ENCODE measurements at regions not wholly inside any gene's neighbourhood (a gene's known extent, or its start where the extent isn't known, plus 50 kb on each side); places are given as distances from the start of the nearest gene placed in this dataset.
A peak's percentile ranks its signal among the peaks of the same experiment; 100 is the strongest.
"Not testable (repeated sequence)": the region's sequence is repeated elsewhere in the genome, so short reads cannot be mapped to it uniquely, and the experiment has no call there.

- DNase-seq: no peak
- peaks cover 20 to 32% of the 10 kb centered on the region in 2 donors for H3K4me1 Mint-ChIP-seq
- no peak overlapping the region for H3K4me3 Mint-ChIP-seq
- no peak for ATAC-seq (replicated peaks)
- H3K9me3 Mint-ChIP-seq: no peaks in the 10 kb centered on the region
- H3K27ac Mint-ChIP-seq: no peak overlapping the region
- H3K36me3 Mint-ChIP-seq: peaks cover 0 to 4% of the 10 kb centered on the region in 2 donors
- H3K27me3 Mint-ChIP-seq: no peaks in the 10 kb centered on the region
These were observed 87.8 kb upstream of the PRSS16 start for GRCh38 chr6:27159725-27160124.

- DNase-seq (no peak), ATAC-seq (replicated peaks) (no peak)
- Mint-ChIP-seq H3K4me1 (peaks cover 20 to 31% of the 10 kb centered on the region in 2 donors), H3K9me3 (no peaks in the 10 kb centered on the region), H3K27ac (no peak overlapping the region), H3K4me3 (no peak overlapping the region), H3K27me3 (no peaks in the 10 kb centered on the region), H3K36me3 (peaks cover 0 to 4% of the 10 kb centered on the region in 2 donors)
These were observed 86.4 kb upstream of the PRSS16 start for GRCh38 chr6:27161115-27161514.

- Mint-ChIP-seq H3K36me3 (peaks cover 0 to 4% of the 10 kb centered on the region in 2 donors), H3K27me3 (no peaks in the 10 kb centered on the region), H3K4me3 (peak overlapping the region; percentile 23 to 32), H3K4me1 (peaks cover 19 to 29% of the 10 kb centered on the region in 2 donors), H3K9me3 (no peaks in the 10 kb centered on the region), H3K27ac (peak overlapping the region; percentile 89)
- ATAC-seq (replicated peaks) (no peak), DNase-seq (no peak)
These were observed 85.9 kb upstream of the PRSS16 start for GRCh38 chr6:27161603-27161945.

- Mint-ChIP-seq H3K4me1 (peaks cover 14 to 24% of the 10 kb centered on the region in 2 donors), H3K27ac (peak overlapping the region; percentile 89), H3K4me3 (peak overlapping the region; percentile 23 to 32), H3K36me3 (peaks cover 0 to 4% of the 10 kb centered on the region in 2 donors), H3K27me3 (no peaks in the 10 kb centered on the region), H3K9me3 (no peaks in the 10 kb centered on the region)
- DNase-seq (no peak), ATAC-seq (replicated peaks) (no peak)
These were observed 85.4 kb upstream of the PRSS16 start for GRCh38 chr6:27161946-27162603.

GRCh38 chr6:27163834-27164233, 83.7 kb upstream of the PRSS16 start:
- no peaks in the 10 kb centered on the region for H3K9me3 Mint-ChIP-seq
- no peaks in the 10 kb centered on the region for H3K36me3 Mint-ChIP-seq

GRCh38 chr6:27168108-27168507, 79.4 kb upstream of the PRSS16 start:
- Mint-ChIP-seq H3K36me3 (peaks cover 0 to 6% of the 10 kb centered on the region in 2 donors), H3K27ac (no peak overlapping the region), H3K4me3 (no peak overlapping the region), H3K27me3 (peaks cover 0 to 6% of the 10 kb centered on the region in 2 donors), H3K4me1 (no peaks in the 10 kb centered on the region), H3K9me3 (peaks cover 0 to 4% of the 10 kb centered on the region in 2 donors)
- DNase-seq (no peak), ATAC-seq (replicated peaks) (no peak)

More at GRCh38 chr6:27163834-27164233, 83.7 kb upstream of the PRSS16 start:
- DNase-seq (no peak), ATAC-seq (replicated peaks) (no peak)
- H3K27me3 Mint-ChIP-seq: no peaks in the 10 kb centered on the region
- no peak overlapping the region for H3K4me3 Mint-ChIP-seq
- peaks cover 5 to 7% of the 10 kb centered on the region in 2 donors for H3K4me1 Mint-ChIP-seq
- no peak overlapping the region for H3K27ac Mint-ChIP-seq

GRCh38 chr6:27168586-27169443, 78.7 kb upstream of the PRSS16 start:
- peaks cover 0 to 6% of the 10 kb centered on the region in 2 donors for H3K27me3 Mint-ChIP-seq
- no peak for DNase-seq
- no peak overlapping the region for H3K27ac Mint-ChIP-seq

GRCh38 chr6:27172524-27173231, 74.8 kb upstream of the PRSS16 start:
- H3K27ac Mint-ChIP-seq: not testable (repeated sequence)

More at GRCh38 chr6:27168586-27169443, 78.7 kb upstream of the PRSS16 start:
- H3K4me3 Mint-ChIP-seq: no peak overlapping the region
- no peaks in the 10 kb centered on the region for H3K4me1 Mint-ChIP-seq
- H3K9me3 Mint-ChIP-seq: peaks cover 0 to 4% of the 10 kb centered on the region in 2 donors
- peaks cover 0 to 6% of the 10 kb centered on the region in 2 donors for H3K36me3 Mint-ChIP-seq
- no peak for ATAC-seq (replicated peaks)

GRCh38 chr6:27173232-27173601, 74.3 kb upstream of the PRSS16 start:
- not testable (repeated sequence) for H3K9me3 Mint-ChIP-seq; H3K4me3 Mint-ChIP-seq; DNase-seq; ATAC-seq (replicated peaks); H3K27ac Mint-ChIP-seq
- H3K27me3 Mint-ChIP-seq: peaks cover 0 to 14% of the 10 kb centered on the region in 2 donors
- peaks cover 0 to 20% of the 10 kb centered on the region in 2 donors for H3K4me1 Mint-ChIP-seq
- H3K36me3 Mint-ChIP-seq: peaks cover 4 to 17% of the 10 kb centered on the region in 2 donors

More at GRCh38 chr6:27172524-27173231, 74.8 kb upstream of the PRSS16 start:
- not testable (repeated sequence) for ATAC-seq (replicated peaks); DNase-seq; H3K4me3 Mint-ChIP-seq; H3K9me3 Mint-ChIP-seq
- Mint-ChIP-seq H3K36me3 (peaks cover 4 to 17% of the 10 kb centered on the region in 2 donors), H3K4me1 (peaks cover 0 to 15% of the 10 kb centered on the region in 2 donors), H3K27me3 (peaks cover 0 to 14% of the 10 kb centered on the region in 2 donors)

GRCh38 chr6:27174958-27175357, 72.5 kb upstream of the PRSS16 start:
- Mint-ChIP-seq H3K4me3 (no peak overlapping the region), H3K36me3 (peaks cover 4 to 17% of the 10 kb centered on the region in 2 donors), H3K9me3 (peaks cover 0 to 4% of the 10 kb centered on the region in 2 donors), H3K27ac (no peak overlapping the region), H3K4me1 (peaks cover 0 to 24% of the 10 kb centered on the region in 2 donors), H3K27me3 (peaks cover 4 to 19% of the 10 kb centered on the region in 2 donors)
- no peak for ATAC-seq (replicated peaks)
- no peak for DNase-seq

GRCh38 chr6:27176096-27176495, 71.4 kb upstream of the PRSS16 start:
- DNase-seq (no peak), ATAC-seq (replicated peaks) (no peak)
- peak overlapping the region; percentile 94 to 97 for H3K4me3 Mint-ChIP-seq
- peaks cover 4 to 22% of the 10 kb centered on the region in 2 donors for H3K27me3 Mint-ChIP-seq
- peak overlapping the region; percentile 99 for H3K27ac Mint-ChIP-seq
- H3K4me1 Mint-ChIP-seq: peaks cover 0 to 24% of the 10 kb centered on the region in 2 donors
- H3K36me3 Mint-ChIP-seq: peaks cover 4 to 11% of the 10 kb centered on the region in 2 donors
- H3K9me3 Mint-ChIP-seq: peaks cover 0 to 2% of the 10 kb centered on the region in 2 donors

GRCh38 chr6:27176523-27177484, 70.7 kb upstream of the PRSS16 start:
- peaks cover 4 to 11% of the 10 kb centered on the region in 2 donors for H3K36me3 Mint-ChIP-seq
- DNase-seq (peak; percentile 35), ATAC-seq (replicated peaks) (peak; percentile 45 to 64)
- peaks cover 4 to 22% of the 10 kb centered on the region in 2 donors for H3K27me3 Mint-ChIP-seq
- peak overlapping the region; percentile 99 for H3K27ac Mint-ChIP-seq
- H3K4me3 Mint-ChIP-seq: peak overlapping the region; percentile 94 to 97
- H3K9me3 Mint-ChIP-seq: peaks cover 0 to 2% of the 10 kb centered on the region in 2 donors
- H3K4me1 Mint-ChIP-seq: peaks cover 0 to 24% of the 10 kb centered on the region in 2 donors
